Activated naive CD8-positive, alpha-beta T cell (primary cell): ENCODE measurements at regions not wholly inside any gene's neighbourhood (a gene's known extent, or its start where the extent isn't known, plus 50 kb on each side); places are given as distances from the start of the nearest gene placed in this dataset.
"Not testable (repeated sequence)": the region's sequence is repeated elsewhere in the genome, so short reads cannot be mapped to it uniquely, and the experiment has no call there.

Source experiments
- H3K27ac Mint-ChIP-seq: one replicate; pipeline ENCODE4 v1.8.0; 2021; ENCODE audit warnings: mixed read lengths
- H3K27me3 Mint-ChIP-seq: one replicate; pipeline ENCODE4 v1.8.0; 2021; ENCODE audit warnings: mixed read lengths
- H3K36me3 Mint-ChIP-seq: one replicate; pipeline ENCODE4 v1.8.0; 2021; ENCODE audit warnings: mixed read lengths
- H3K4me1 Mint-ChIP-seq: one replicate; pipeline ENCODE4 v1.8.0; 2021; ENCODE audit warnings: low read depth, mixed read lengths
- H3K4me3 Mint-ChIP-seq: one replicate; pipeline ENCODE4 v1.8.0; 2021; ENCODE audit warnings: mild to moderate bottlenecking, mixed read lengths
- H3K9me3 Mint-ChIP-seq: one replicate; pipeline ENCODE4 v1.8.0; 2021; ENCODE audit warnings: low read depth, mixed read lengths

GRCh38 chr4:164615964-164616363 lies 138.0 kb upstream of the SMIM31 start:
- Mint-ChIP-seq H3K4me3 (no peak overlapping the region), H3K4me1 (no peaks in the 10 kb centered on the region), H3K27ac (no peak overlapping the region), H3K9me3 (no peaks in the 10 kb centered on the region), H3K27me3 (no peaks in the 10 kb centered on the region), H3K36me3 (no peaks in the 10 kb centered on the region)

DNA sequence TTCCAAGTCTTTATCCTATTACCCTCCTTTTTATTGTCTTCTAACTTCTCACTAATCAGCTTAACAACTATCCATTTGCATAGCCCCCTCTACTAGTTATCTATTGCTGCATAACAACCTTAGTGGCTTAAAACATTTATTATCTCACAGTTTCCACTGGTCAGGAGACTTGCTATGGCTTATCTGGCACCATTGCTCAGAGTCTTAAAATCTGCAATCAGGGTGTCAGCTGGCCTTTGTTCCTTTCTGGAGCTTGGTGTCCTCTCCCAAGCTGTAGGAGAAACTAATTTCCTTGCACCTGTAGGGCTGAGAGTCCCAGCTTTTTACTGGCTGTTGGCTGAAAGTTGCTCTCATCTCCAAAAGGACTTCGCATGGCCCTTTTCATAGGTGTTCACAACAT lies 137.0 kb upstream of the SMIM31 start:
- no peak overlapping the region for H3K27ac Mint-ChIP-seq
- no peaks in the 10 kb centered on the region for H3K36me3 Mint-ChIP-seq
- no peaks in the 10 kb centered on the region for H3K4me1 Mint-ChIP-seq
- H3K27me3 Mint-ChIP-seq = no peaks in the 10 kb centered on the region
- H3K9me3 Mint-ChIP-seq = no peaks in the 10 kb centered on the region
- H3K4me3 Mint-ChIP-seq = no peak overlapping the region

DNA sequence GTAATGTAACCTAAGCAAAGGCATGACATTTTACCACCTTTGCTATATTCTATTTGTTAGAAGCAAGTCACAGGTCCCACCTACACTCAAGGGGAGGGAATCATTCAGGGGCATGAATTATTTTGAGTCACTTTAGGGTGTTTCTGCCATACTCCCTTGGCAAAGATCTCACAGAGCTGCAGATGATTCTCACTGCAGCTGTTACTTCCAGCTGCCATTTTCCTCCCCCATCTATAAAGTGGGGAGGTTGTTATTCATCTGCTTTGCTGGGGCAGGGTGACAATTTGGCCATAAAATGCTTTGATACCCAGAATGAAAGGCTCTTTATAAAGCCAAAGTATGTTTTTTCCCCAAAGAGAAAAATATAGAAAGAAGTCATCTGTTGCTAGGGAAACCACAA lies 136.5 kb upstream of the SMIM31 start:
- Mint-ChIP-seq H3K27ac (no peak overlapping the region), H3K36me3 (no peaks in the 10 kb centered on the region), H3K4me1 (no peaks in the 10 kb centered on the region), H3K27me3 (peaks cover 2% of the 10 kb centered on the region), H3K9me3 (no peaks in the 10 kb centered on the region), H3K4me3 (no peak overlapping the region)

- Mint-ChIP-seq H3K27ac (no peak overlapping the region), H3K9me3 (no peaks in the 10 kb centered on the region), H3K27me3 (peaks cover 2% of the 10 kb centered on the region), H3K36me3 (no peaks in the 10 kb centered on the region), H3K4me1 (no peaks in the 10 kb centered on the region), H3K4me3 (no peak overlapping the region)
These were observed 136.0 kb upstream of the SMIM31 start for GRCh38 chr4:164617911-164618310.

GRCh38 chr4:164621886-164622521 lies 131.9 kb upstream of the SMIM31 start:
- H3K4me3 Mint-ChIP-seq = no peak overlapping the region
- H3K9me3 Mint-ChIP-seq = peaks cover 11% of the 10 kb centered on the region

DNA sequence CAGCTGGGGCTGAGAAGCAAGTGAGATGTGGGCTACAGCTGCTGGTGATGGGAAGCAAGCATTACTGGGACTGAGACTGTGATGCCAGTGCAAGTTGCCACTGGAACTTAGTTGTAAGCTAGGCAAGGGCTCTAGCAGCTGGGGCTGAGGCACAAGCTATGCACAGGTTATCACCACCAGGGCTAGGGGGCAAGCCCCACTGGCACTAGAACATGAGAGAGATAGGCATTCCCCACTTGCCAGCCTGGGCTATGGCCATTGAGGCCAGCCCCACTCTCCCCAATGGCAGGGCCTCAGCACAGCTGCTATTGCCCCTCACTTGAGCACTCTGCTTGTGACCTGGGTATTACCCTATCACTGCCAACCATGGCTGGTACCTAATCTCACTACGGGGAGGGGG lies 130.8 kb upstream of the SMIM31 start:
- H3K4me1 Mint-ChIP-seq = no peaks in the 10 kb centered on the region
- H3K36me3 Mint-ChIP-seq = no peaks in the 10 kb centered on the region
- peaks cover 2% of the 10 kb centered on the region for H3K27me3 Mint-ChIP-seq
- H3K9me3 Mint-ChIP-seq = peaks cover 16% of the 10 kb centered on the region
- H3K27ac Mint-ChIP-seq = no peak overlapping the region
- H3K4me3 Mint-ChIP-seq = no peak overlapping the region

More at GRCh38 chr4:164621886-164622521, 131.9 kb upstream of the SMIM31 start:
- no peak overlapping the region for H3K27ac Mint-ChIP-seq
- peaks cover 2% of the 10 kb centered on the region for H3K27me3 Mint-ChIP-seq
- H3K36me3 Mint-ChIP-seq = no peaks in the 10 kb centered on the region
- H3K4me1 Mint-ChIP-seq = no peaks in the 10 kb centered on the region

DNA sequence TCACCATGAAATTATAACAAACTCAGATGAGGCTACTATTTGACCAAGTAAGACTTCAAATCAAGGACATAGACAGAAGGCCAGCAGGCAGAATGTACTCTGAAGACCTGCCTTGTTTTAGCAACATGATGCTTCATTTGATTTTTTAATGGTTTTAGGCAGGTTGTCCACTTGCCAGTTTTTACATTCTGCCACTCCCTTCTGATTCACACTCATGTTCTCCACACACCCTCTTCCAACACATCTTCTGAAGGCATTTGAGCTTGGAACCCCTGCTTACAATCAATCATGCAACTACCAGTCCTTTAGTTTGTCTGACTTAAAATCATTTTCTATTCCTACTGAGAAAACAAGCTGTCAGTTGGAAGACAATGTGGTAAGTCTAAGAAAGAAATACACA lies 114.9 kb upstream of the SMIM31 start:
- Mint-ChIP-seq H3K9me3 (no peaks in the 10 kb centered on the region), H3K4me3 (no peak overlapping the region)

GRCh38 chr4:164648151-164648848 lies 105.6 kb upstream of the SMIM31 start:
- Mint-ChIP-seq H3K9me3 (no peaks in the 10 kb centered on the region), H3K36me3 (no peaks in the 10 kb centered on the region), H3K27me3 (no peaks in the 10 kb centered on the region), H3K4me3 (no peak overlapping the region), H3K4me1 (no peaks in the 10 kb centered on the region), H3K27ac (no peak overlapping the region)

More for the DNA sequence above, 114.9 kb upstream of the SMIM31 start:
- Mint-ChIP-seq H3K36me3 (no peaks in the 10 kb centered on the region), H3K4me1 (no peaks in the 10 kb centered on the region), H3K27me3 (peaks cover 1% of the 10 kb centered on the region), H3K27ac (no peak overlapping the region)

GRCh38 chr4:164648849-164649212 lies 105.1 kb upstream of the SMIM31 start:
- no peaks in the 10 kb centered on the region for H3K36me3 Mint-ChIP-seq
- no peak overlapping the region for H3K27ac Mint-ChIP-seq
- H3K27me3 Mint-ChIP-seq = no peaks in the 10 kb centered on the region
- H3K9me3 Mint-ChIP-seq = no peaks in the 10 kb centered on the region
- no peak overlapping the region for H3K4me3 Mint-ChIP-seq
- H3K4me1 Mint-ChIP-seq = no peaks in the 10 kb centered on the region

DNA sequence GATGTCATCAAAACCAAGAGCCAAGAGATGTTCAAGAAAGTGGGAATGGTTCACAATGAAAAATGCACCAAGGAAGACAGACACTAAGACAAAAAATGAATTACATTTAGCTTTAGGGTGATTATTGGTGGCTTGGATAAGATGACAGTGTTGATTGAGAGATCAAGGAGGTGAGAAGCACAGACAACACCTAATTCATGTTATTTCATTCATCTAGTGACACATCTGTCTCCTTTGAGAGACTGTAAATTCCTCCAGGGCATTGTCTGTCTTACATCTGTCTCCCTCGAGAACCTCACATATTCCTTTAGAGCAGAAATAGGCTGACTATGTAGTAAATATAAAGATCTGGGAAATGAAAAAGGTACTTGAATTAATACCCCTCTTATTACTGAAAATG lies 94.2 kb upstream of the SMIM31 start:
- Mint-ChIP-seq H3K27ac (no peak overlapping the region), H3K4me1 (no peaks in the 10 kb centered on the region), H3K9me3 (peaks cover 4% of the 10 kb centered on the region), H3K27me3 (peaks cover 1% of the 10 kb centered on the region), H3K36me3 (no peaks in the 10 kb centered on the region), H3K4me3 (no peak overlapping the region)

DNA sequence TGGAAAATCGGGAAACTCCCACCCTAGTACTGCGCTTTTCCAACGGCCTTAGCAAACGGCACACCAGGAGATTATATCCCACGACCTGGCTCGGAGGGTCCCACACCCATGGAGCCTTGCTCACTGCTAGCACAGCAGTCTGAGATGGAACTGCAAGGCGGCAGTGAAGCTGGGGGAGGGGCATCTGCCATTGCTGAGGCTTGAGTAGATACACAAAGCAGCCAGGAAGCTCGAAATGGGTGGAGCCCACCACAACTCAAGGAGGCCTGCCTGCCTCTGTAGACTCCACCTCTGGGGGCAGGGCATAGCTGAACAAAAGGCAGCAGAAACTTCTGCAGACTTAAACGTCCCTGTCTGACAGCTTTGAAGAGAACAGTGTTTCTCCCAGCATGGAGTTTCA lies 77.8 kb upstream of the SMIM31 start:
- H3K36me3 Mint-ChIP-seq, H3K9me3 Mint-ChIP-seq, H3K27ac Mint-ChIP-seq, H3K4me3 Mint-ChIP-seq, H3K4me1 Mint-ChIP-seq, H3K27me3 Mint-ChIP-seq: not testable (repeated sequence)

GRCh38 chr4:164683040-164683439 lies 70.9 kb upstream of the SMIM31 start:
- Mint-ChIP-seq H3K36me3 (no peaks in the 10 kb centered on the region), H3K27me3 (peaks cover 1% of the 10 kb centered on the region), H3K27ac (no peak overlapping the region), H3K4me3 (no peak overlapping the region), H3K9me3 (no peaks in the 10 kb centered on the region), H3K4me1 (no peaks in the 10 kb centered on the region)

- Mint-ChIP-seq H3K27ac (no peak overlapping the region), H3K36me3 (no peaks in the 10 kb centered on the region), H3K27me3 (peaks cover 4% of the 10 kb centered on the region), H3K4me1 (no peaks in the 10 kb centered on the region), H3K4me3 (no peak overlapping the region), H3K9me3 (no peaks in the 10 kb centered on the region)
These were observed 58.3 kb upstream of the SMIM31 start for GRCh38 chr4:164695650-164696049.

DNA sequence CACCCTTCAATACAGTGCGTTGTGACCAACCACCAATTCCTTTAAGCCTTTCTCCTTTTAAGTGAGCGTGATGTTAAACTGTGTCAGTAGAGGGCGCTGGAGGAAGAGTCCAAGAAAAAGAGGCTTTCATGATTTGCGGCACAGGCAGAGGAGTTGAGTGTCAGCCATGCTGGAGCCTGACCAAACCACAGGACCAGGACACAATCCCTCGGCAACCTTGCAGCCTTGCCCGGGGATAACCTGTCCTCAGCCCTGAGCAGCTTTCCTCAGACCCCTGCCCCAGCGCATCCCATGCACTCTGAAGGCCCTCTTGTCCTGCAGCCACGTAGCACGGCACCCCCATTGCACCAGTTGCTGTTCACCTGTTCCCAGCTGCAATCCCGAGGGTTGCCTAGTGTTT lies 53.5 kb upstream of the SMIM31 start:
- Mint-ChIP-seq H3K36me3 (no peaks in the 10 kb centered on the region), H3K4me3 (no peak overlapping the region), H3K27ac (no peak overlapping the region), H3K9me3 (no peaks in the 10 kb centered on the region), H3K27me3 (peaks cover 3% of the 10 kb centered on the region), H3K4me1 (no peaks in the 10 kb centered on the region)

DNA sequence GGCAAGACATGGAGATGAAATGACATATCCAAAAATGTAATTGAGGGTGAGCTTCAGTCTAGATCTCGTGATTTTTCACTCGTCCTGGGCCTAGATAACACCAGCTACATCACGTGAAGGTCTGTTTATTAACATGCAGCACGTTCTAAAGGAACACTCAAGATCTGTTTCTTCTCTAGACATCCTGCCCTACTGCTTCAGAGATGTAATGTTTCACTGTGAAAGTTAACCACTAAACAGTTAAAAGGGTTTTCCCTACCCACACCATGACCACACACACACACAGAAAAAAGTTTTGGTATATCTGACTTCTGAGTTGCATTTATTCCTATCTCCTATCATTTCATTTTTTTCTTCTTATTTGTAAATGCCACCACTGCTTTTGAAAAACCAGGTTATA lies 52.3 kb upstream of the SMIM31 start:
- no peak overlapping the region for H3K4me3 Mint-ChIP-seq
- no peaks in the 10 kb centered on the region for H3K4me1 Mint-ChIP-seq
- H3K36me3 Mint-ChIP-seq = no peaks in the 10 kb centered on the region
- no peak overlapping the region for H3K27ac Mint-ChIP-seq
- H3K9me3 Mint-ChIP-seq = no peaks in the 10 kb centered on the region
- H3K27me3 Mint-ChIP-seq = peaks cover 3% of the 10 kb centered on the region
